ENCODE measurements at regions not wholly inside any gene's neighbourhood (a gene's known extent, or its start where the extent isn't known, plus 50 kb on each side); places are given as distances from the start of the nearest gene placed in this dataset.

DNA sequence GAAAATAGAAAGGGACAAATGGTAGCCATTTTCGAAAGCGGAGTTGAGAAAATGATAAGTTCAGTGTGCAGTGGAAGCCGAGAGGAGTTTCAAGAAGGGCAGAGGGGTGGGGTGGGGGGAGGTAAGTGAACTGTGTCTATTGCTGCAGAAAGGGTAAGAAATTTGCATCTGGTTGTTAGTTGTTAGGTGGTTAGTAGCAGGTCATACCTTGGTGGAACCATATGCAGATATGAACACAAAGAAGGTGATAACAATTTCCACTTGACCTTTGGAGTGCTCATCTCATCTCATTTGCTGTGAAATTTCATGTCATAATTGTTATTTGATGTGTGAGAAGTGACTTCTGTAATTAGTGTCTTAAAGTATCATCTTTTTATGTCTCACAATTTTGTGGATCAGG lies 288.2 kb downstream of the QKI start (continued):
- no peak for TF ChIP-seq RCOR1 (IDR thresholded peaks at IDR 0.05; ENCODE audit: insufficient replicate concordance, low read length)

DNA sequence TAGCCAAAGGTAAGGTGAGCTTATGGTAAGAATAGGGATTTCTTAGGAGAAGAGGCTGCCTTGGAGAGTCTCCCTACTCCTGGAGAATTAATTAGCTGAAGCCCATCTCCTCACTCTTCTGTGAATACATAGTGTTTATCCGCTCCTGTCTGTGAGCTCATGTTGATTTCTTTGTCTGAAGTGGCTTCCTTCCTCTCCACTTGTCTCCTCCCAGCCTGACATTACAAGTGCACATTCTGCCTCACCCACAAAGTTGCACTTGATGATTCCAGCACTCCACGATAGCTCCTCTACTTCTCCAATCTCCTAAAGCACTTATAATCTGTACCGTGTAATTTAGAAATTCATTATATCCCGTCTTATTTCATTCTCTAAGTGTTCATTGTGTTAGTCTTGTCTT lies 287.2 kb downstream of the QKI start:
- H4K8ac ChIP-seq (ENCODE audit: low read depth in 2 of 2, low read length in 2 of 2), result no peak overlapping the region
- no peak overlapping the region for H2BK15ac ChIP-seq (ENCODE audit: low read depth, low read length)
- H2BK20ac ChIP-seq (ENCODE audit: low read depth, low read length), result no peak overlapping the region
- DNase-seq (no peak), ATAC-seq (ENCODE audit: low read depth) (no peak)
- no peaks in the 10 kb centered on the region for H3K9me1 ChIP-seq (ENCODE audit: insufficient read depth, low read length)
- H3K56ac ChIP-seq (ENCODE audit: extremely low read depth, insufficient read depth, low read length), result no peak overlapping the region
- H3K9ac ChIP-seq (ENCODE audit: low read depth, low read length), result no peak overlapping the region
- H4K5ac ChIP-seq (ENCODE audit: low read depth, low read length), result no peak overlapping the region
- H2BK120ac ChIP-seq (ENCODE audit: low read depth, low read length), result no peak overlapping the region
- no peak overlapping the region for H3K4me3 ChIP-seq (ENCODE audit: insufficient read depth, low read depth, low read length)
- H3K27me3 ChIP-seq (ENCODE audit: control insufficient read depth, insufficient read depth, low read length), result peaks cover 6% of the 10 kb centered on the region
- in situ Hi-C loops (cut with MboI; ENCODE audit: low sequenced_read_pairs) (no loop called here), intact Hi-C loops (cut with micrococcal nuclease) (no loop called here), dilution Hi-C loops (cut with HindIII; ENCODE audit: low sequenced_read_pairs, unreplicated experiment) (no loop called here)
- no peak overlapping the region for H2BK5ac ChIP-seq (ENCODE audit: low read depth, low read length, poor library complexity, severe bottlenecking)
- no peak overlapping the region for H2AK5ac ChIP-seq (ENCODE audit: low read depth, low read length)
- no peak overlapping the region for H2AFZ ChIP-seq (replicated peaks; ENCODE audit: low read length, poor library complexity)
- no peak overlapping the region for H3K14ac ChIP-seq (replicated peaks; ENCODE audit: low read depth, low read length)
- no peak overlapping the region for H3K23ac ChIP-seq (ENCODE audit: low read depth, low read length)
- no peaks in the 10 kb centered on the region for H4K20me1 ChIP-seq (ENCODE audit: insufficient read depth, low read length)
- H2AK9ac ChIP-seq (replicated peaks; ENCODE audit: low read depth, low read length, poor library complexity), result no peak overlapping the region
- H3K9me3 ChIP-seq (ENCODE audit: control insufficient read depth, insufficient read depth, low read length), result peaks cover 2% of the 10 kb centered on the region; the same call in 1 of the 2 replicates
- H3K4me1 ChIP-seq (ENCODE audit: control insufficient read depth, insufficient read depth, low read length), result no peaks in the 10 kb centered on the region
- POLR2A ChIA-PET (ENCODE audit: unreplicated experiment), result no interaction called here
- no peak overlapping the region for H3K4ac ChIP-seq (ENCODE audit: low read depth, low read length)
- no CpG with 5 or more reads among the region's 4 CpGs for WGBS, 2 experiments (ENCODE audit: extremely low coverage in 2 of 2, insufficient read length in 1 of 2)
- H3K79me1 ChIP-seq (ENCODE audit: low read depth in 1 of 2, low read length in 2 of 2), result no peaks in the 10 kb centered on the region
- H3K36me3 ChIP-seq (ENCODE audit: control insufficient read depth, insufficient read depth, low read length), result no peaks in the 10 kb centered on the region
- CTCF ChIA-PET, result no interaction called here
- no peak overlapping the region for H3K18ac ChIP-seq (ENCODE audit: low read depth, low read length)
- no peak overlapping the region for H3K27ac ChIP-seq (ENCODE audit: insufficient read depth, low read length)
- no peak overlapping the region for H4K91ac ChIP-seq (ENCODE audit: insufficient read depth, low read depth, low read length)
- H3K4me2 ChIP-seq (ENCODE audit: low read depth, low read length), result no peak overlapping the region
- no peak for TF ChIP-seq CEBPB (IDR thresholded peaks at IDR 0.05; ENCODE audit: low read depth, low read length)
- no peak for TF ChIP-seq FOS (IDR thresholded peaks at IDR 0.05; ENCODE audit: low read depth, low read length)
- TF ChIP-seq POLR2A (IDR thresholded peaks at IDR 0.05; ENCODE audit: low read depth, low read length), result no peak
- TF ChIP-seq MAFK (IDR thresholded peaks at IDR 0.05; ENCODE audit: low read depth, low read length), result no peak
- no peak for TF ChIP-seq SMC3 (IDR thresholded peaks at IDR 0.05; ENCODE audit: low read depth, low read length)
- TF ChIP-seq, protein P1, sequence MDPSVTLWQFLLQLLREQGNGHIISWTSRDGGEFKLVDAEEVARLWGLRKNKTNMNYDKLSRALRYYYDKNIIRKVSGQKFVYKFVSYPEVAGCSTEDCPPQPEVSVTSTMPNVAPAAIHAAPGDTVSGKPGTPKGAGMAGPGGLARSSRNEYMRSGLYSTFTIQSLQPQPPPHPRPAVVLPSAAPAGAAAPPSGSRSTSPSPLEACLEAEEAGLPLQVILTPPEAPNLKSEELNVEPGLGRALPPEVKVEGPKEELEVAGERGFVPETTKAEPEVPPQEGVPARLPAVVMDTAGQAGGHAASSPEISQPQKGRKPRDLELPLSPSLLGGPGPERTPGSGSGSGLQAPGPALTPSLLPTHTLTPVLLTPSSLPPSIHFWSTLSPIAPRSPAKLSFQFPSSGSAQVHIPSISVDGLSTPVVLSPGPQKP (IDR thresholded peaks at IDR 0.05; ENCODE audit: borderline replicate concordance, low read depth, low read length), result no peak
- TF ChIP-seq MAZ (IDR thresholded peaks at IDR 0.05; ENCODE audit: borderline replicate concordance, low read depth, low read length), result no peak
- TF ChIP-seq NFE2L2 (IDR thresholded peaks at IDR 0.05; ENCODE audit: low read depth, low read length), result no peak
- TF ChIP-seq CHD1 (IDR thresholded peaks at IDR 0.05; ENCODE audit: low read depth, low read length), result no peak
- no peak for TF ChIP-seq RCOR1 (IDR thresholded peaks at IDR 0.05; ENCODE audit: insufficient replicate concordance, low read length)
- TF ChIP-seq, protein P2, sequence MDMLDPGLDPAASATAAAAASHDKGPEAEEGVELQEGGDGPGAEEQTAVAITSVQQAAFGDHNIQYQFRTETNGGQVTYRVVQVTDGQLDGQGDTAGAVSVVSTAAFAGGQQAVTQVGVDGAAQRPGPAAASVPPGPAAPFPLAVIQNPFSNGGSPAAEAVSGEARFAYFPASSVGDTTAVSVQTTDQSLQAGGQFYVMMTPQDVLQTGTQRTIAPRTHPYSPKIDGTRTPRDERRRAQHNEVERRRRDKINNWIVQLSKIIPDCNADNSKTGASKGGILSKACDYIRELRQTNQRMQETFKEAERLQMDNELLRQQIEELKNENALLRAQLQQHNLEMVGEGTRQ (IDR thresholded peaks at IDR 0.05; ENCODE audit: low read depth, low read length), result no peak
- TF ChIP-seq, protein P3, sequence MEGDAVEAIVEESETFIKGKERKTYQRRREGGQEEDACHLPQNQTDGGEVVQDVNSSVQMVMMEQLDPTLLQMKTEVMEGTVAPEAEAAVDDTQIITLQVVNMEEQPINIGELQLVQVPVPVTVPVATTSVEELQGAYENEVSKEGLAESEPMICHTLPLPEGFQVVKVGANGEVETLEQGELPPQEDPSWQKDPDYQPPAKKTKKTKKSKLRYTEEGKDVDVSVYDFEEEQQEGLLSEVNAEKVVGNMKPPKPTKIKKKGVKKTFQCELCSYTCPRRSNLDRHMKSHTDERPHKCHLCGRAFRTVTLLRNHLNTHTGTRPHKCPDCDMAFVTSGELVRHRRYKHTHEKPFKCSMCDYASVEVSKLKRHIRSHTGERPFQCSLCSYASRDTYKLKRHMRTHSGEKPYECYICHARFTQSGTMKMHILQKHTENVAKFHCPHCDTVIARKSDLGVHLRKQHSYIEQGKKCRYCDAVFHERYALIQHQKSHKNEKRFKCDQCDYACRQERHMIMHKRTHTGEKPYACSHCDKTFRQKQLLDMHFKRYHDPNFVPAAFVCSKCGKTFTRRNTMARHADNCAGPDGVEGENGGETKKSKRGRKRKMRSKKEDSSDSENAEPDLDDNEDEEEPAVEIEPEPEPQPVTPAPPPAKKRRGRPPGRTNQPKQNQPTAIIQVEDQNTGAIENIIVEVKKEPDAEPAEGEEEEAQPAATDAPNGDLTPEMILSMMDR (conservative IDR thresholded peaks at IDR 0.05; ENCODE audit: low read depth, low read length), result no peak
- TF ChIP-seq RFX5 (IDR thresholded peaks at IDR 0.05; ENCODE audit: low read depth, low read length), result no peak
- no peak for TF ChIP-seq RAD21 (IDR thresholded peaks at IDR 0.05; ENCODE audit: low read length)
- TF ChIP-seq MXI1 (IDR thresholded peaks at IDR 0.05; ENCODE audit: borderline replicate concordance, low read depth, low read length), result no peak
- TF ChIP-seq BHLHE40 (IDR thresholded peaks at IDR 0.05; ENCODE audit: low read depth, low read length), result no peak
- no TSS peak for BruUV-seq (replicated peaks)

All from IMR-90 (cell line).